HFFc6 (cell line): ENCODE measurements at regions not wholly inside any gene's neighbourhood (a gene's known extent, or its start where the extent isn't known, plus 50 kb on each side); places are given as distances from the start of the nearest gene placed in this dataset.

Experiments
- DNase-seq: peaks from one replicate; pipeline ENCODE4 v3.0.0-alpha.2; 2018
- H3K27ac Mint-ChIP-seq: 2 replicates; pipeline ENCODE4 v1.8.0; 2020; ENCODE audit warnings: mild to moderate bottlenecking, mixed read lengths
- H3K27me3 Mint-ChIP-seq: 2 replicates; pipeline ENCODE4 v1.8.0; 2021; ENCODE audit warnings: mild to moderate bottlenecking, moderate library complexity, mixed read lengths; ENCODE audit not compliant: insufficient read depth
- H3K36me3 Mint-ChIP-seq: 2 replicates; pipeline ENCODE4 v1.8.0; 2021; ENCODE audit warnings: low read depth, mixed read lengths
- H3K4me1 Mint-ChIP-seq: 2 replicates; pipeline ENCODE4 v1.8.0; 2020; ENCODE audit warnings: low read depth, mixed read lengths
- H3K4me3 Mint-ChIP-seq: 2 replicates; pipeline ENCODE4 v1.8.0; 2020; ENCODE audit warnings: mild to moderate bottlenecking, moderate library complexity, mixed read lengths
- H3K9me3 Mint-ChIP-seq: 2 replicates; pipeline ENCODE4 v1.8.0; 2020; ENCODE audit warnings: mild to moderate bottlenecking, mixed read lengths
- CTCF ChIP-seq: fragments of 200-600 bp; sonication (generic); IDR thresholded peaks from 2 replicates; pipeline ENCODE4 v1.5.0; 2021; ENCODE audit warnings: antibody characterized with exemption, mild to moderate bottlenecking

GRCh38 chr5:2196989-2197619 lies 314.4 kb upstream of the IRX4 start:
- Mint-ChIP-seq H3K4me3 (no peak overlapping the region), H3K27ac (no peak overlapping the region), H3K36me3 (peaks cover 6% of the 10 kb centered on the region), H3K4me1 (no peaks in the 10 kb centered on the region), H3K9me3 (peaks cover 43% of the 10 kb centered on the region), H3K27me3 (peaks cover 3% of the 10 kb centered on the region; the same call in 1 of the 2 replicates)
- TF ChIP-seq CTCF: no peak
- DNase-seq: no peak

- TF ChIP-seq CTCF: no peak
- Mint-ChIP-seq H3K4me1 (no peaks in the 10 kb centered on the region), H3K36me3 (peaks cover 6% of the 10 kb centered on the region), H3K9me3 (peaks cover 39% of the 10 kb centered on the region), H3K4me3 (no peak overlapping the region), H3K27ac (no peak overlapping the region), H3K27me3 (peaks cover 3% of the 10 kb centered on the region; the same call in 1 of the 2 replicates)
- DNase-seq: no peak
These were observed 313.7 kb upstream of the IRX4 start for GRCh38 chr5:2196416-2196815.

GRCh38 chr5:2194949-2195348 lies 312.2 kb upstream of the IRX4 start:
- peaks cover 3% of the 10 kb centered on the region; the same call in 1 of the 2 replicates for H3K27me3 Mint-ChIP-seq
- DNase-seq: no peak
- no peak overlapping the region for H3K4me3 Mint-ChIP-seq
- no peak overlapping the region for H3K27ac Mint-ChIP-seq
- peaks cover 32% of the 10 kb centered on the region for H3K9me3 Mint-ChIP-seq
- peaks cover 6% of the 10 kb centered on the region for H3K36me3 Mint-ChIP-seq
- no peaks in the 10 kb centered on the region for H3K4me1 Mint-ChIP-seq
- no peak for TF ChIP-seq CTCF

- no peak for TF ChIP-seq CTCF
- Mint-ChIP-seq H3K27ac (no peak overlapping the region), H3K9me3 (peaks cover 32% of the 10 kb centered on the region), H3K36me3 (peaks cover 6% of the 10 kb centered on the region), H3K27me3 (peaks cover 3% of the 10 kb centered on the region; the same call in 1 of the 2 replicates), H3K4me3 (no peak overlapping the region), H3K4me1 (no peaks in the 10 kb centered on the region)
- no peak for DNase-seq
These were observed 311.5 kb upstream of the IRX4 start for GRCh38 chr5:2194236-2194555.

- DNase-seq: no peak
- Mint-ChIP-seq H3K4me3 (no peak overlapping the region), H3K36me3 (peaks cover 6% of the 10 kb centered on the region), H3K4me1 (no peaks in the 10 kb centered on the region), H3K9me3 (peaks cover 32% of the 10 kb centered on the region), H3K27ac (no peak overlapping the region), H3K27me3 (peaks cover 3% of the 10 kb centered on the region; the same call in 1 of the 2 replicates)
- TF ChIP-seq CTCF: no peak
These were observed 311.0 kb upstream of the IRX4 start for GRCh38 chr5:2193542-2194235.
